Neural cell (in vitro differentiated cells): ENCODE measurements at regions not wholly inside any gene's neighbourhood (a gene's known extent, or its start where the extent isn't known, plus 50 kb on each side); places are given as distances from the start of the nearest gene placed in this dataset.

Experiments
- H2AFZ ChIP-seq: fragments of 200-600, 300-800 bp; sonication (generic), shearing (Covaris generic); 2 replicates; pipeline ENCODE4 v1.6.0; 2014; ENCODE audit warnings: low read depth, mild to moderate bottlenecking, antibody characterized with exemption, low read length, moderate library complexity
- H3F3A ChIP-seq: fragments of 200-600 bp; shearing (Covaris generic); 2 replicates; pipeline ENCODE4 v1.6.1; 2016; ENCODE audit warnings: mild to moderate bottlenecking, moderate library complexity, mixed read lengths, antibody characterized with exemption, low read length; ENCODE audit not compliant: insufficient read depth, poor library complexity, severe bottlenecking
- H3K27ac ChIP-seq: fragments of 200-600, 300-800 bp; sonication (generic), shearing (Covaris generic); 2 replicates; pipeline ENCODE4 v1.5.1; 2014; ENCODE audit warnings: mild to moderate bottlenecking, low read length, moderate library complexity
- H3K27me3 ChIP-seq: fragments of 300-800, 200-600 bp; sonication (generic), shearing (Covaris generic); 2 replicates; pipeline ENCODE4 v1.6.0; 2014; ENCODE audit warnings: mild to moderate bottlenecking, low read depth, low read length, moderate library complexity; ENCODE audit not compliant: insufficient read depth
- H3K36me3 ChIP-seq: fragments of 300-800, 200-600 bp; sonication (generic), shearing (Covaris generic); 2 replicates; pipeline ENCODE4 v1.5.1; 2014; ENCODE audit warnings: mild to moderate bottlenecking, antibody characterized with exemption, low read length, moderate library complexity; ENCODE audit not compliant: insufficient read depth
- H3K4me2 ChIP-seq: fragments of 300-800, 200-600 bp; sonication (generic), shearing (Covaris generic); 2 replicates; pipeline ENCODE4 v1.6.0; 2014; ENCODE audit warnings: mild to moderate bottlenecking, low read length
- H3K4me3 ChIP-seq: fragments of 300-800, 200-600 bp; sonication (generic), shearing (Covaris generic); 2 replicates; pipeline ENCODE4 v1.5.1; 2014; ENCODE audit warnings: mild to moderate bottlenecking, low read length, moderate library complexity
- H3K79me2 ChIP-seq: fragments of 200-600 bp; shearing (Covaris generic); replicated peaks from 2 replicates; pipeline ENCODE4 v1.6.0; 2014; ENCODE audit warnings: mild to moderate bottlenecking, low read length, moderate library complexity; ENCODE audit not compliant: insufficient read depth
- H3K9ac ChIP-seq: fragments of 300-800, 200-600 bp; sonication (generic), shearing (Covaris generic); 2 replicates; pipeline ENCODE4 v1.6.1; 2016; ENCODE audit warnings: mild to moderate bottlenecking, low read length, mixed read lengths
- H3K9me2 ChIP-seq: fragments of 200-600 bp; shearing (Covaris generic); 2 replicates; pipeline ENCODE4 v1.6.1; 2016; ENCODE audit warnings: mild to moderate bottlenecking, low read length, mixed read lengths; ENCODE audit not compliant: insufficient read depth
- H3K9me3 ChIP-seq: fragments of 200-600, 300-800 bp; sonication (generic), shearing (Covaris generic); 2 replicates; pipeline ENCODE4 v1.6.1; 2016; ENCODE audit warnings: mild to moderate bottlenecking, mixed run types, low read length, moderate library complexity, mixed read lengths
- H4K20me1 ChIP-seq: fragments of 200-600 bp; shearing (Covaris generic); 2 replicates; pipeline ENCODE4 v1.6.1; 2016; ENCODE audit warnings: mild to moderate bottlenecking, mixed run types; ENCODE audit not compliant: insufficient read depth
- EP300 ChIP-seq: fragments of 450-650 bp; conservative IDR thresholded peaks from 2 replicates; pipeline ENCODE4 v1.6.1; 2014; ENCODE audit warnings: antibody characterized with exemption, mild to moderate bottlenecking, moderate library complexity; ENCODE audit not compliant: poor library complexity, severe bottlenecking
- EZH2 ChIP-seq: fragments of 200-600, 300-800 bp; shearing (Covaris generic), sonication (generic); IDR thresholded peaks from 2 replicates; pipeline ENCODE4 v1.6.1; 2014; ENCODE audit warnings: antibody characterized with exemption, low read length, borderline replicate concordance, mild to moderate bottlenecking; ENCODE audit not compliant: insufficient read depth, poor library complexity, severe bottlenecking
- MXI1 ChIP-seq: fragments of 450-650 bp; conservative IDR thresholded peaks from 2 replicates; pipeline ENCODE4 v1.6.1; 2014; ENCODE audit warnings: antibody characterized with exemption, mild to moderate bottlenecking; ENCODE audit not compliant: poor library complexity, severe bottlenecking
- POLR2AphosphoS5 ChIP-seq: IDR thresholded peaks from 2 replicates; pipeline ENCODE4 v1.6.1; 2012
- RAD21 ChIP-seq: fragments of 450-650 bp; conservative IDR thresholded peaks from 2 replicates; pipeline ENCODE4 v1.6.1; 2014; ENCODE audit warnings: antibody characterized with exemption, mild to moderate bottlenecking, moderate library complexity
- REST ChIP-seq: IDR thresholded peaks from 2 replicates; pipeline ENCODE4 v1.6.1; 2012; ENCODE audit warnings: borderline replicate concordance
- SMC3 ChIP-seq: fragments of 450-650 bp; conservative IDR thresholded peaks from 2 replicates; pipeline ENCODE4 v1.6.1; 2014; ENCODE audit warnings: antibody characterized with exemption, mild to moderate bottlenecking, moderate library complexity; ENCODE audit not compliant: poor library complexity
- TAF1 ChIP-seq: IDR thresholded peaks from 2 replicates; pipeline ENCODE4 v1.6.1; 2012; ENCODE audit warnings: low read depth
- TF ChIP-seq, protein P1 (sequence below): fragments of 450-650 bp; IDR thresholded peaks from 2 replicates; pipeline ENCODE4 v1.5.1; 2014; ENCODE audit warnings: antibody characterized with exemption, mild to moderate bottlenecking, moderate library complexity; ENCODE audit not compliant: poor library complexity, severe bottlenecking

- Histone ChIP-seq H3F3A (no peaks in the 10 kb centered on the region), H3K9me3 (no peaks in the 10 kb centered on the region), H3K4me3 (no peak overlapping the region), H3K4me2 (no peak overlapping the region), H3K9ac (no peak overlapping the region), H2AFZ (no peak overlapping the region), H3K79me2 (no peaks in the 10 kb centered on the region), H3K27ac (no peak overlapping the region), H3K9me2 (no peaks in the 10 kb centered on the region), H3K36me3 (no peaks in the 10 kb centered on the region), H3K27me3 (no peaks in the 10 kb centered on the region), H4K20me1 (no peaks in the 10 kb centered on the region)
- TF ChIP-seq REST (no peak), RAD21 (no peak), MXI1 (no peak), EZH2 (no peak), EP300 (no peak), SMC3 (no peak), POLR2AphosphoS5 (no peak), TAF1 (no peak)
- TF ChIP-seq, protein P1, sequence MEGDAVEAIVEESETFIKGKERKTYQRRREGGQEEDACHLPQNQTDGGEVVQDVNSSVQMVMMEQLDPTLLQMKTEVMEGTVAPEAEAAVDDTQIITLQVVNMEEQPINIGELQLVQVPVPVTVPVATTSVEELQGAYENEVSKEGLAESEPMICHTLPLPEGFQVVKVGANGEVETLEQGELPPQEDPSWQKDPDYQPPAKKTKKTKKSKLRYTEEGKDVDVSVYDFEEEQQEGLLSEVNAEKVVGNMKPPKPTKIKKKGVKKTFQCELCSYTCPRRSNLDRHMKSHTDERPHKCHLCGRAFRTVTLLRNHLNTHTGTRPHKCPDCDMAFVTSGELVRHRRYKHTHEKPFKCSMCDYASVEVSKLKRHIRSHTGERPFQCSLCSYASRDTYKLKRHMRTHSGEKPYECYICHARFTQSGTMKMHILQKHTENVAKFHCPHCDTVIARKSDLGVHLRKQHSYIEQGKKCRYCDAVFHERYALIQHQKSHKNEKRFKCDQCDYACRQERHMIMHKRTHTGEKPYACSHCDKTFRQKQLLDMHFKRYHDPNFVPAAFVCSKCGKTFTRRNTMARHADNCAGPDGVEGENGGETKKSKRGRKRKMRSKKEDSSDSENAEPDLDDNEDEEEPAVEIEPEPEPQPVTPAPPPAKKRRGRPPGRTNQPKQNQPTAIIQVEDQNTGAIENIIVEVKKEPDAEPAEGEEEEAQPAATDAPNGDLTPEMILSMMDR = no peak
These were observed 62.8 kb upstream of the SUB1 start for GRCh38 chr5:32522429-32523143.

GRCh38 chr5:32521481-32521880 lies 63.9 kb upstream of the SUB1 start:
- Histone ChIP-seq H2AFZ (no peak overlapping the region), H3K9ac (no peak overlapping the region), H3K27me3 (no peaks in the 10 kb centered on the region), H4K20me1 (no peaks in the 10 kb centered on the region), H3K79me2 (no peaks in the 10 kb centered on the region), H3F3A (no peaks in the 10 kb centered on the region), H3K9me2 (no peaks in the 10 kb centered on the region), H3K27ac (no peak overlapping the region), H3K4me2 (no peak overlapping the region), H3K4me3 (no peak overlapping the region), H3K9me3 (no peaks in the 10 kb centered on the region), H3K36me3 (no peaks in the 10 kb centered on the region)
- no peak for TF ChIP-seq POLR2AphosphoS5
- no peak for TF ChIP-seq MXI1
- no peak for TF ChIP-seq RAD21
- TF ChIP-seq, protein P1 = no peak
- no peak for TF ChIP-seq TAF1
- TF ChIP-seq SMC3 = no peak
- no peak for TF ChIP-seq REST
- TF ChIP-seq EP300 = no peak
- TF ChIP-seq EZH2 = no peak
